ENCODE measurements at regions not wholly inside any gene's neighbourhood (a gene's known extent, or its start where the extent isn't known, plus 50 kb on each side); places are given as distances from the start of the nearest gene placed in this dataset.

DNA sequence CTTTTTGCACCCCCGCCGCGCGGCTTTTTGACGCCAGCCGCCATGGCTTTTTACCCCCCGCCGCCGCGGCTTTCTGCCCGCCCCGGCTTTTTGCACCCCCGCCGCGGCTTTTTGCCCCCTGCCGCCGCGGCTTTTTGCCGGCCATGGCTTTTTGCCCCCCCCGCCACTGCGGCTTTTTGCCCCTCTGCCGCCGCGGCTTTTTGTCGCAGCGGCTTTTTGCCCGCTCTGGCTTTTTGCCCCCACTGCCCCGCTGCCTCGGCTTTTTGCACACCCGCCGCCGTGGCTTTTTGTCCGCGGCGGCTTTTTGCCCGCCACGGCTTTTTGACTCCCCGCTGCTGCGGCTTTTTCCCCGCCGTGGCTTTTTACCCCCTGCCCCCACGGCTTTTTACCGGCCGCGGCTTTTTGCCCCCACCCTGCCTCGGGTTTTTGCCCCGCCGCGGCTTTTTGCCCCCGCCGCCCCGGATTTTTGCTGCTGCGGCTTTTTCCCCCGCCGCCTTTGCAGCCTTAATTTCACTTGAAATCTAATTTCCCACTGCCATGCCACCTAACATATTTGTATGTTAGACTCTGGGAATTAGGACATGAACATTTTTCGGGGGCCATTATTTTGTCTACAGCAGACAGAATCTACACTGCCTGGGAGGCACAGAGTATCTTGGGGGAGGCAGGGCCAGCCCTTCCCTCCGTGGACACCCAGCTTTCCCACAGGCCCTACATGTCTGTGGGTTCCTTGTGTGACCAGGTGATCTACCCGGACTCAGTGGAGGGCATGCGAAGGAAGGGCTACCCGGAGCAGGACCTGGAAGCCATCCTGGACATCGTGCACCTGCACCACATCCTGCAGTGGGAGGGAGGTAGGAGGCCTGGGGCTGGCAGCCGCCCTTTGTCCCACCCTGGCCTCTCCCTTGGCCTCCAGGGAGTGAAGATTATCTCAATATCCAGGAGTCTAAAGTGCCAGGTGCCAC lies 3031.0 kb upstream of the TEKT4 start:
- TF ChIP-seq EP300 (IDR thresholded peaks at IDR 0.05; ENCODE audit: low read depth) = no peak
- TF ChIP-seq, protein P1, sequence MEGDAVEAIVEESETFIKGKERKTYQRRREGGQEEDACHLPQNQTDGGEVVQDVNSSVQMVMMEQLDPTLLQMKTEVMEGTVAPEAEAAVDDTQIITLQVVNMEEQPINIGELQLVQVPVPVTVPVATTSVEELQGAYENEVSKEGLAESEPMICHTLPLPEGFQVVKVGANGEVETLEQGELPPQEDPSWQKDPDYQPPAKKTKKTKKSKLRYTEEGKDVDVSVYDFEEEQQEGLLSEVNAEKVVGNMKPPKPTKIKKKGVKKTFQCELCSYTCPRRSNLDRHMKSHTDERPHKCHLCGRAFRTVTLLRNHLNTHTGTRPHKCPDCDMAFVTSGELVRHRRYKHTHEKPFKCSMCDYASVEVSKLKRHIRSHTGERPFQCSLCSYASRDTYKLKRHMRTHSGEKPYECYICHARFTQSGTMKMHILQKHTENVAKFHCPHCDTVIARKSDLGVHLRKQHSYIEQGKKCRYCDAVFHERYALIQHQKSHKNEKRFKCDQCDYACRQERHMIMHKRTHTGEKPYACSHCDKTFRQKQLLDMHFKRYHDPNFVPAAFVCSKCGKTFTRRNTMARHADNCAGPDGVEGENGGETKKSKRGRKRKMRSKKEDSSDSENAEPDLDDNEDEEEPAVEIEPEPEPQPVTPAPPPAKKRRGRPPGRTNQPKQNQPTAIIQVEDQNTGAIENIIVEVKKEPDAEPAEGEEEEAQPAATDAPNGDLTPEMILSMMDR (IDR thresholded peaks at IDR 0.05) = no peak
- no peak for TF ChIP-seq POLR2A (IDR thresholded peaks at IDR 0.05)
